HEK293 (cell line): ENCODE measurements at regions not wholly inside any gene's neighbourhood (a gene's known extent, or its start where the extent isn't known, plus 50 kb on each side); places are given as distances from the start of the nearest gene placed in this dataset.
"Not testable (repeated sequence)": the region's sequence is repeated elsewhere in the genome, so short reads cannot be mapped to it uniquely, and the experiment has no call there.

ENCODE experiments used
- CTCF ChIA-PET: fragments of 350-600 bp; formaldehyde crosslinking; extraction: SDS; loops from one replicate; lab custom pipeline; 2021; ENCODE audit warnings: antibody characterized with exemption; lab: Yijun Ruan, JAX
- POLR2A ChIA-PET: fragments of 300-600 bp; formaldehyde crosslinking; extraction: SDS; loops from one replicate; lab custom pipeline; 2020; ENCODE audit warnings: antibody characterized with exemption, inconsistent platforms; lab: Yijun Ruan, JAX
- H3K27ac ChIP-seq: fragments of 200-500 bp; sonication (Bioruptor generic); 2 replicates; pipeline ENCODE4 v1.5.1; 2014; ENCODE audit warnings: low read depth, low read length, control low read depth, inconsistent platforms; ENCODE audit errors: extremely low read depth
- H3K36me3 ChIP-seq, 2 experiments: fragments of 200-500 bp in 1 of 2; sonication (Bioruptor generic) in 1 of 2; 1 replicate in 1 of 2; 2 replicates in 1 of 2; pipeline ENCODE4 v1.5.1; 2014 to 2017; ENCODE audit warnings: inconsistent platforms in 2 of 2, low read length in 2 of 2; ENCODE audit not compliant: control insufficient read depth in 2 of 2, insufficient read depth in 1 of 2
- H3K4me1 ChIP-seq: fragments of 200-500 bp; sonication (Bioruptor generic); 2 replicates; pipeline ENCODE4 v1.5.1; 2014; ENCODE audit warnings: mild to moderate bottlenecking, low read length, inconsistent platforms; ENCODE audit not compliant: control insufficient read depth, insufficient read depth
- H3K4me3 ChIP-seq: 2 replicates; pipeline ENCODE4 v1.5.1; 2011; ENCODE audit warnings: low read depth, mild to moderate bottlenecking, control low read depth, low read length, moderate library complexity
- H3K9me3 ChIP-seq: fragments of 200-500 bp; sonication (Bioruptor generic); 2 replicates; pipeline ENCODE4 v1.5.1; 2014; ENCODE audit warnings: low read depth, low read length, inconsistent platforms; ENCODE audit not compliant: control insufficient read depth, insufficient read depth
- IKZF3 ChIP-seq: fragments of 450-650 bp; IDR thresholded peaks from 2 replicates; pipeline ENCODE4 v1.5.0; 2018; ENCODE audit warnings: missing biosample characterization, mild to moderate bottlenecking, missing genetic modification characterization, moderate library complexity
- MEIS1 ChIP-seq: sonication (generic); formaldehyde crosslinking; IDR thresholded peaks from 2 replicates; pipeline ENCODE4 v1.8.1; 2022; ENCODE audit warnings: missing genetic modification reagents, mild to moderate bottlenecking, borderline replicate concordance
- YY2 ChIP-seq: fragments of 450-650 bp; formaldehyde crosslinking; IDR thresholded peaks from 2 replicates; pipeline ENCODE4 v1.5.1; 2016; ENCODE audit warnings: missing biosample characterization, missing genetic modification characterization
- ZBTB20 ChIP-seq: fragments of 450-650 bp; formaldehyde crosslinking; IDR thresholded peaks from 2 replicates; pipeline ENCODE4 v1.5.1; 2016; ENCODE audit warnings: missing biosample characterization, missing genetic modification characterization
- ZNF132 ChIP-seq: fragments of 450-650 bp; formaldehyde crosslinking; IDR thresholded peaks from 2 replicates; pipeline ENCODE4 v1.5.1; 2017; ENCODE audit warnings: missing biosample characterization, missing genetic modification characterization, borderline replicate concordance
- ZNF138 ChIP-seq: fragments of 450-650 bp; formaldehyde crosslinking; IDR thresholded peaks from 2 replicates; pipeline ENCODE4 v1.5.1; 2016; ENCODE audit warnings: missing biosample characterization, missing genetic modification characterization, borderline replicate concordance
- ZNF146 ChIP-seq: fragments of 450-650 bp; formaldehyde crosslinking; IDR thresholded peaks from 2 replicates; pipeline ENCODE4 v1.5.1; 2016; ENCODE audit warnings: missing biosample characterization, missing genetic modification characterization
- ZNF16 ChIP-seq: fragments of 450-650 bp; formaldehyde crosslinking; IDR thresholded peaks from 2 replicates; pipeline ENCODE4 v1.5.1; 2016; ENCODE audit warnings: low read depth, missing biosample characterization, missing genetic modification characterization
- ZNF184 ChIP-seq: fragments of 450-650 bp; IDR thresholded peaks from 2 replicates; pipeline ENCODE4 v1.5.1; 2018; ENCODE audit warnings: missing biosample characterization, mild to moderate bottlenecking, missing genetic modification characterization
- ZNF239 ChIP-seq: fragments of 450-650 bp; formaldehyde crosslinking; IDR thresholded peaks from 2 replicates; pipeline ENCODE4 v1.5.1; 2016; ENCODE audit warnings: missing biosample characterization, missing genetic modification characterization
- ZNF354C ChIP-seq: fragments of 450-650 bp; formaldehyde crosslinking; IDR thresholded peaks from 2 replicates; pipeline ENCODE4 v1.5.1; 2016; ENCODE audit warnings: missing biosample characterization, missing genetic modification characterization, low read depth, borderline replicate concordance
- ZNF404 ChIP-seq: fragments of 450-650 bp; formaldehyde crosslinking; IDR thresholded peaks from 2 replicates; pipeline ENCODE4 v1.5.1; 2017; ENCODE audit warnings: missing biosample characterization, missing genetic modification characterization
- ZNF416 ChIP-seq: fragments of 450-650 bp; formaldehyde crosslinking; IDR thresholded peaks from 2 replicates; pipeline ENCODE4 v1.5.1; 2016; ENCODE audit warnings: missing biosample characterization, missing genetic modification characterization
- ZNF660 ChIP-seq: fragments of 450-650 bp; IDR thresholded peaks from 2 replicates; pipeline ENCODE4 v1.5.1; 2018; ENCODE audit warnings: missing biosample characterization, mild to moderate bottlenecking, missing genetic modification characterization
- ZNF777 ChIP-seq: fragments of 450-650 bp; formaldehyde crosslinking; IDR thresholded peaks from 2 replicates; pipeline ENCODE4 v1.5.1; 2017; ENCODE audit warnings: missing biosample characterization, missing genetic modification characterization, borderline replicate concordance
- ZSCAN16 ChIP-seq: fragments of 450-650 bp; formaldehyde crosslinking; IDR thresholded peaks from 2 replicates; pipeline ENCODE4 v1.5.1; 2016; ENCODE audit warnings: missing biosample characterization, missing genetic modification characterization
- TF ChIP-seq, protein P1 (sequence below): fragments of 450-650 bp; formaldehyde crosslinking; IDR thresholded peaks from 2 replicates; pipeline ENCODE4 v1.5.1; 2017; ENCODE audit warnings: missing biosample characterization, missing genetic modification characterization
- TF ChIP-seq, protein P2 (sequence below): fragments of 450-650 bp; IDR thresholded peaks from 2 replicates; pipeline ENCODE4 v1.5.1; 2018; ENCODE audit warnings: missing biosample characterization, mild to moderate bottlenecking, missing genetic modification characterization
- TF ChIP-seq, protein P3 (sequence below): fragments of 450-650 bp; formaldehyde crosslinking; IDR thresholded peaks from 2 replicates; pipeline ENCODE4 v1.5.1; 2016; ENCODE audit warnings: missing biosample characterization, missing genetic modification characterization, low read depth

DNA sequence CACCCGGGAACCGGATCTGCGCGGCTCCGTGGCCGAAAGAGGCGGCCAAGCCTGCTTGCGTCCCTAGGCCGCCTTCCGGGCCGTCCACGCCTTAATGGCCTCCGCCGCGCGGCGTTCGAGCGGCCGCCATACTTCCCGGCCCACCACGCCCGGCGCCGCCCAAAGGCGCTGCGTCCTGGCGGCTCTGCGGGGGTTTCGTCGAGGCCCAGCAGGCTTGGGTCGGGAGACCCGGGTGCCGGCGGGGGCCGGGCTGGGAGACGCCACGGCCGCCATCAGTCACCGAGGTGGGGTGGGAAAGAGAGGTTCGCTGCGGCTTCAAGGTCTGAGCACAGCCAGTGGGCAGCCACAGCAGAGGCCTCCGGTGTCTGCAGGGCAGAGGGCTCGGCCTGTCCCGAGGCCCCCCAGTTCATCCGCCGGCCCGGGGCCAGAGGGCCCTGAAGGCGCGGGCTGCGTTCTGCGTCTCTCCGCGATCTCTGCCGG is 545.8 kb upstream of the CDH10 start (continued):
- TF ChIP-seq, protein P1, sequence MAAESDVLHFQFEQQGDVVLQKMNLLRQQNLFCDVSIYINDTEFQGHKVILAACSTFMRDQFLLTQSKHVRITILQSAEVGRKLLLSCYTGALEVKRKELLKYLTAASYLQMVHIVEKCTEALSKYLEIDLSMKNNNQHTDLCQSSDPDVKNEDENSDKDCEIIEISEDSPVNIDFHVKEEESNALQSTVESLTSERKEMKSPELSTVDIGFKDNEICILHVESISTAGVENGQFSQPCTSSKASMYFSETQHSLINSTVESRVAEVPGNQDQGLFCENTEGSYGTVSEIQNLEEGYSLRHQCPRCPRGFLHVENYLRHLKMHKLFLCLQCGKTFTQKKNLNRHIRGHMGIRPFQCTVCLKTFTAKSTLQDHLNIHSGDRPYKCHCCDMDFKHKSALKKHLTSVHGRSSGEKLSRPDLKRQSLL: no peak
- TF ChIP-seq ZNF16 (no peak), ZNF660 (tag by site-specific recombination) (no peak), ZNF132 (tag by site-specific recombination) (no peak)

DNA sequence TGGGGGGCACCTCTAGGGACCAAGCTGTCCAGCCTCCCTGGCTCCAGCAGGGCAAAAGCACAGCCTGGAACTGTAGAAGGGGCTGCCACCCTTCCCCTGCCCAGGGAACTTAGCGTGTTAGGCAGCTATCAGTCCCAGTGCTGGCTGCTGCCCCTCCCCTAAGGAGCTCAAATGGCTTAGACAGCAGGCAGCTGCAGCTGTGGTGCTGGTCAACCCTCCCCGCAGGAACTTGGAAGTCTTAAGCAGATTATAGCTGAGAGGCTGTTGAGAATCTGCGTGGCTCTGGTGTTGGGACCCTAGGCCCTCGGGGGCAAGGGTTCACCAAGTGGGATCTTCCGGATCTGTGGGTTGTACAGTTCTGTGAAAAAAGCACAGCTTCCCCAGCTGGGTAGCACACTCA is 536.5 kb upstream of the CDH10 start:
- TF ChIP-seq, protein P2, sequence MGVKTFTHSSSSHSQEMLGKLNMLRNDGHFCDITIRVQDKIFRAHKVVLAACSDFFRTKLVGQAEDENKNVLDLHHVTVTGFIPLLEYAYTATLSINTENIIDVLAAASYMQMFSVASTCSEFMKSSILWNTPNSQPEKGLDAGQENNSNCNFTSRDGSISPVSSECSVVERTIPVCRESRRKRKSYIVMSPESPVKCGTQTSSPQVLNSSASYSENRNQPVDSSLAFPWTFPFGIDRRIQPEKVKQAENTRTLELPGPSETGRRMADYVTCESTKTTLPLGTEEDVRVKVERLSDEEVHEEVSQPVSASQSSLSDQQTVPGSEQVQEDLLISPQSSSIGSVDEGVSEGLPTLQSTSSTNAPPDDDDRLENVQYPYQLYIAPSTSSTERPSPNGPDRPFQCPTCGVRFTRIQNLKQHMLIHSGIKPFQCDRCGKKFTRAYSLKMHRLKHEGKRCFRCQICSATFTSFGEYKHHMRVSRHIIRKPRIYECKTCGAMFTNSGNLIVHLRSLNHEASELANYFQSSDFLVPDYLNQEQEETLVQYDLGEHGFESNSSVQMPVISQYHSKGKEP (tag by site-specific recombination): no peak
- no peak for TF ChIP-seq ZNF404
- no peak for TF ChIP-seq ZNF146 (tag by site-specific recombination)
- no peak for TF ChIP-seq ZBTB20 (tag by site-specific recombination)
- TF ChIP-seq ZSCAN16 (tag by site-specific recombination): no peak
- TF ChIP-seq, protein P3, sequence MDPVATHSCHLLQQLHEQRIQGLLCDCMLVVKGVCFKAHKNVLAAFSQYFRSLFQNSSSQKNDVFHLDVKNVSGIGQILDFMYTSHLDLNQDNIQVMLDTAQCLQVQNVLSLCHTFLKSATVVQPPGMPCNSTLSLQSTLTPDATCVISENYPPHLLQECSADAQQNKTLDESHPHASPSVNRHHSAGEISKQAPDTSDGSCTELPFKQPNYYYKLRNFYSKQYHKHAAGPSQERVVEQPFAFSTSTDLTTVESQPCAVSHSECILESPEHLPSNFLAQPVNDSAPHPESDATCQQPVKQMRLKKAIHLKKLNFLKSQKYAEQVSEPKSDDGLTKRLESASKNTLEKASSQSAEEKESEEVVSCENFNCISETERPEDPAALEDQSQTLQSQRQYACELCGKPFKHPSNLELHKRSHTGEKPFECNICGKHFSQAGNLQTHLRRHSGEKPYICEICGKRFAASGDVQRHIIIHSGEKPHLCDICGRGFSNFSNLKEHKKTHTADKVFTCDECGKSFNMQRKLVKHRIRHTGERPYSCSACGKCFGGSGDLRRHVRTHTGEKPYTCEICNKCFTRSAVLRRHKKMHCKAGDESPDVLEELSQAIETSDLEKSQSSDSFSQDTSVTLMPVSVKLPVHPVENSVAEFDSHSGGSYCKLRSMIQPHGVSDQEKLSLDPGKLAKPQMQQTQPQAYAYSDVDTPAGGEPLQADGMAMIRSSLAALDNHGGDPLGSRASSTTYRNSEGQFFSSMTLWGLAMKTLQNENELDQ (tag by site-specific recombination): no peak
- TF ChIP-seq ZNF354C (tag by site-specific recombination): no peak
- no peak for TF ChIP-seq ZNF777 (tag by site-specific recombination)
- TF ChIP-seq YY2 (tag by site-specific recombination): no peak
- no peak for TF ChIP-seq ZNF138 (tag by site-specific recombination)
- no peak for TF ChIP-seq IKZF3
- TF ChIP-seq ZNF416 (tag by site-specific recombination): no peak
- TF ChIP-seq ZNF239: no peak
- no peak for TF ChIP-seq MEIS1 (CRISPR knock-in tag)
- no peak for TF ChIP-seq ZNF184
- POLR2A ChIA-PET: no interaction called here
- Histone ChIP-seq H3K4me1 (no peaks in the 10 kb centered on the region), H3K27ac (no peak overlapping the region), H3K4me3 (no peak overlapping the region), H3K36me3 (no peaks in the 10 kb centered on the region), H3K9me3 (no peaks in the 10 kb centered on the region)
- CTCF ChIA-PET: no interaction called here

DNA sequence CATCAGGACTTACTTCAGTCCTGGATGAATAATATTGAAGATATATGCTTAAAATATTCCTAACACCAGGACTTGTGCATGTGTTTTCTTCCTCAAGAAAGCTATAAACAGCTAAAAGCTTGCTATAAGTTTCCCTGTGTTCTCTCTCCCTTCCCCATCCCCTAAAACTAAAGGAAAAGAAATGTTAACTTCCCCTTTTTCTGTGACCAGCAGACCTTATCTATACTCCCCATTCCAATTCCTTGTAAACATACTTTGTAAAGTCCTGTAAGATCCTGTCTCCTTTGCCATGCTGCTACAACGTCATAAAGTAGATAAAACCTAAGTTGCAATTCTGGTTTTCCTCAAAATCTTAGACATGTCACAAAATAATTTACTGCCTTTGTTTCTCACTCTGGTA is 517.8 kb upstream of the CDH10 start:
- CTCF ChIA-PET: interaction anchor here (0.6 kb wide), 1 partner anchor 57 kb away, joined by 7 read pairs; no protein-coding TSS in a partner anchor
- H3K36me3 ChIP-seq, H3K27ac ChIP-seq, POLR2A ChIA-PET, H3K4me3 ChIP-seq, H3K9me3 ChIP-seq, H3K4me1 ChIP-seq: not testable (repeated sequence)
